Panc1 (cell line): ENCODE measurements at regions not wholly inside any gene's neighbourhood (a gene's known extent, or its start where the extent isn't known, plus 50 kb on each side); places are given as distances from the start of the nearest gene placed in this dataset.

Source experiments
- ATAC-seq: fragments of 200-7000 bp; cut with Tn5 transposase; 2 replicates; pipeline ENCODE4 v1.9.1; 2020; ENCODE audit warnings: mild to moderate bottlenecking, moderate library complexity
- BruUV-seq: library from RNA; stranded (reverse); fragments of 400-500 nt; replicated peaks from 2 replicates; lab custom pipeline; 2021; lab: Mats Ljungman, UMichigan
- CTCF ChIA-PET: fragments of 300-600 bp; sonication (Branson Sonifier 250); formaldehyde crosslinking; loops from one replicate; lab custom pipeline; 2022; ENCODE audit warnings: antibody characterized with exemption; lab: Charles Lee
- POLR2A ChIA-PET: fragments of 300-600 bp; sonication (Branson Sonifier 250); formaldehyde crosslinking; loops from one replicate; lab custom pipeline; 2022; ENCODE audit warnings: antibody characterized with exemption; lab: Charles Lee
- DNase-seq: peaks from one replicate; pipeline ENCODE4 v3.0.0-alpha.2; 2010; ENCODE audit warnings: low read depth, low spot score
- H3K27ac ChIP-seq: 2 replicates; pipeline ENCODE4 v1.5.1; 2011; ENCODE audit warnings: mild to moderate bottlenecking, low read length, inconsistent platforms
- H3K27me3 ChIP-seq: fragments of 200-500 bp; sonication (Bioruptor generic); 2 replicates; pipeline ENCODE4 v1.6.0; 2014; ENCODE audit warnings: low read length, inconsistent platforms; ENCODE audit not compliant: control insufficient read depth, insufficient read depth
- H3K36me3 ChIP-seq: fragments of 200-500 bp; sonication (Bioruptor generic); 2 replicates; pipeline ENCODE4 v1.5.1; 2014; ENCODE audit warnings: inconsistent platforms, mild to moderate bottlenecking, low read length, moderate library complexity; ENCODE audit not compliant: control insufficient read depth, insufficient read depth
- H3K4me1 ChIP-seq: 2 replicates; pipeline ENCODE4 v1.5.1; 2011; ENCODE audit warnings: inconsistent platforms, mild to moderate bottlenecking, low read length, moderate library complexity; ENCODE audit not compliant: control insufficient read depth, insufficient read depth
- H3K4me3 ChIP-seq, 2 experiments: 2 replicates each; pipeline ENCODE4 v1.5.1; 2011 to 2012; ENCODE audit warnings: low read depth in 2 of 2, low read length in 2 of 2, mild to moderate bottlenecking in 2 of 2, inconsistent platforms in 1 of 2, moderate library complexity in 1 of 2
- H3K9me3 ChIP-seq: fragments of 200-500 bp; sonication (Bioruptor generic); 2 replicates; pipeline ENCODE4 v1.5.1; 2014; ENCODE audit warnings: low read depth, mild to moderate bottlenecking, inconsistent platforms, low read length, moderate library complexity; ENCODE audit not compliant: control insufficient read depth, insufficient read depth
- CTCF ChIP-seq: fragments of 450-650 bp; IDR thresholded peaks from 2 replicates; pipeline ENCODE4 v1.5.1; 2017; ENCODE audit warnings: mild to moderate bottlenecking
- POLR2AphosphoS5 ChIP-seq: IDR thresholded peaks from 2 replicates; pipeline ENCODE4 v1.6.1; 2012; ENCODE audit warnings: mild to moderate bottlenecking, low read depth, low read length, moderate library complexity
- REST ChIP-seq, 2 experiments: IDR thresholded peaks; 2 replicates each; pipeline ENCODE4 v1.6.1; 2011 to 2012; ENCODE audit warnings: low read depth in 2 of 2, control low read depth in 1 of 2, low read length in 1 of 2, mild to moderate bottlenecking in 1 of 2, moderate library complexity in 1 of 2; ENCODE audit not compliant: insufficient read depth in 1 of 2
- SIN3A ChIP-seq: IDR thresholded peaks from 2 replicates; pipeline ENCODE4 v1.6.1; 2012; ENCODE audit warnings: low read depth, mild to moderate bottlenecking, low read length, moderate library complexity, borderline replicate concordance; ENCODE audit not compliant: insufficient read depth
- TCF7L2 ChIP-seq: IDR thresholded peaks from 2 replicates; pipeline ENCODE4 v1.6.1; 2011; ENCODE audit warnings: mild to moderate bottlenecking, low read depth, low read length, inconsistent platforms
- in situ Hi-C: cut with HindIII; loops from 2 replicates; pipeline ENCODE4 v1.10.0; 2016; ENCODE audit warnings: low sequenced_read_pairs, low pct_unique_long_range_greater_than_20kb
- intact Hi-C: fragments of 100-400 bp; cut with micrococcal nuclease; formaldehyde crosslinking; loops from one replicate; pipeline ENCODE4 v1.10.0; 2022; ENCODE audit not compliant: unreplicated experiment

DNA sequence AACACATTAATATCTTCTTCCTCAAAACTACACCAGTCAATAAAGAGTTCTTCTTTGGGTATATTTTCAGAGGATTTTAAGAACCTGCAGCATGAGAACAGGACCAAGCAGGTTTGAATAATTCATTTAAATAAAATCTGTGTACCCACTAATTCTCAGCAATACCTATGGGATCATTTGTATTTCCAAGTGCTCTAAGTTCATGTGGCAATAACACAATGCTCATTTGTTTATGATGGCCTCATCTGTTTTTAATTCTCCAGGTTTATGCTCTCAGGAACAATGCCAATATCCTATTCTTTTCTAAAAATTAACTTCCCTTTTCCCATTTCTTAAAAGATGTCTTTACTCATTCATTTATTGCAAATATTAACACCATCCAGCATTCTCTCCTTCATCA is 264.7 kb downstream of the METTL4 start:
- Histone ChIP-seq H3K27ac (no peak overlapping the region), H3K36me3 (no peaks in the 10 kb centered on the region), H3K4me3 (no peak overlapping the region), H3K9me3 (no peaks in the 10 kb centered on the region), H3K4me1 (no peaks in the 10 kb centered on the region), H3K27me3 (no peaks in the 10 kb centered on the region)
- in situ Hi-C loops (no loop called here), intact Hi-C loops (no loop called here)
- ATAC-seq (no peak), DNase-seq (no peak)
- TF ChIP-seq REST (IDR thresholded peaks at IDR 0.05; ENCODE audit: insufficient read depth in 1 of 2, low read depth in 2 of 2, low read length in 1 of 2) = no peak
- TF ChIP-seq CTCF = no peak
- no peak for TF ChIP-seq SIN3A
- TF ChIP-seq TCF7L2 = no peak
- TF ChIP-seq POLR2AphosphoS5 = no peak
- CTCF ChIA-PET = no interaction called here
- no TSS peak for BruUV-seq
- POLR2A ChIA-PET = no interaction called here

GRCh38 chr18:2310886-2311285 is 260.4 kb downstream of the METTL4 start:
- Histone ChIP-seq H3K27ac (no peak overlapping the region), H3K36me3 (no peaks in the 10 kb centered on the region), H3K4me3 (no peak overlapping the region), H3K9me3 (no peaks in the 10 kb centered on the region), H3K4me1 (no peaks in the 10 kb centered on the region), H3K27me3 (no peaks in the 10 kb centered on the region)
- no peak for ATAC-seq
- ChIA-PET POLR2A (no interaction called here), CTCF (no interaction called here)
- no peak for DNase-seq
- in situ Hi-C loops (no loop called here), intact Hi-C loops (no loop called here)
- TF ChIP-seq REST (IDR thresholded peaks at IDR 0.05; ENCODE audit: insufficient read depth in 1 of 2, low read depth in 2 of 2, low read length in 1 of 2) (no peak), POLR2AphosphoS5 (no peak), SIN3A (no peak), TCF7L2 (no peak), CTCF (no peak)
- BruUV-seq = no TSS peak
